CD4-positive, alpha-beta T cell (primary cell): ENCODE measurements at regions not wholly inside any gene's neighbourhood (a gene's known extent, or its start where the extent isn't known, plus 50 kb on each side); places are given as distances from the start of the nearest gene placed in this dataset.

Source experiments
- ATAC-seq: fragments of 200-7000 bp; cut with Tn5 transposase; one replicate; pipeline ENCODE4 v1.10.0; 2022; ENCODE audit warnings: mild to moderate bottlenecking; ENCODE audit not compliant: poor library complexity
- CTCF ChIA-PET: fragments of 350-600 bp; sonication (Branson Sonifier 250); formaldehyde crosslinking; loops from one replicate; lab custom pipeline; 2021; ENCODE audit warnings: antibody characterized with exemption, inconsistent platforms; lab: Charles Lee
- POLR2A ChIA-PET: fragments of 350-600 bp; sonication (Branson Sonifier 250); formaldehyde crosslinking; loops from one replicate; lab custom pipeline; 2021; ENCODE audit warnings: antibody characterized with exemption, inconsistent platforms; lab: Charles Lee
- DNase-seq, 14 experiments: peaks; one replicate each; pipeline ENCODE4 v3.0.0-alpha.2; 2013 to 2020; ENCODE audit warnings: mixed read lengths in 2 of 14
- H3K27ac ChIP-seq, 2 donors: one replicate each; pipeline versions ENCODE4 v1.5.1 to v1.7.0; 2013; ENCODE audit warnings: low read length in 2 of 2, low read depth in 1 of 2, mild to moderate bottlenecking in 1 of 2
- H3K27me3 ChIP-seq, 2 experiments: 1 replicate in 1 of 2; 2 replicates in 1 of 2; pipeline versions ENCODE4 v1.6.1 to v1.7.0; 2013; ENCODE audit warnings: low read length in 2 of 2, control low read depth in 1 of 2, mild to moderate bottlenecking in 1 of 2, moderate library complexity in 1 of 2; ENCODE audit not compliant: insufficient read depth in 2 of 2, control insufficient read depth in 1 of 2
- H3K36me3 ChIP-seq: one replicate; pipeline ENCODE4 v1.6.1; 2013; ENCODE audit warnings: low read length, control low read depth; ENCODE audit not compliant: insufficient read depth
- H3K4me1 ChIP-seq: one replicate; pipeline ENCODE4 v1.6.1; 2013; ENCODE audit warnings: low read length, control low read depth; ENCODE audit not compliant: insufficient read depth
- H3K4me3 ChIP-seq: one replicate; pipeline ENCODE4 v1.5.1; 2013; ENCODE audit warnings: mild to moderate bottlenecking, low read length, moderate library complexity
- H3K9me3 ChIP-seq, 2 experiments: 1 replicate in 1 of 2; 2 replicates in 1 of 2; pipeline versions ENCODE4 v1.6.1 to v1.7.0; 2013; ENCODE audit warnings: low read length in 2 of 2, mild to moderate bottlenecking in 2 of 2, control low read depth in 1 of 2, moderate library complexity in 1 of 2; ENCODE audit not compliant: control insufficient read depth in 1 of 2, insufficient read depth in 1 of 2
- H3K27ac Mint-ChIP-seq: one replicate; pipeline ENCODE4 v1.8.0; 2020; ENCODE audit warnings: mixed read lengths
- H3K27me3 Mint-ChIP-seq: one replicate; pipeline ENCODE4 v1.8.0; 2021; ENCODE audit warnings: mixed read lengths
- H3K36me3 Mint-ChIP-seq: one replicate; pipeline ENCODE4 v1.8.0; 2021; ENCODE audit warnings: low read depth, mixed read lengths
- H3K4me1 Mint-ChIP-seq: one replicate; pipeline ENCODE4 v1.8.0; 2021; ENCODE audit warnings: low read depth, mixed read lengths
- H3K4me3 Mint-ChIP-seq: one replicate; pipeline ENCODE4 v1.8.0; 2020; ENCODE audit warnings: mild to moderate bottlenecking, mixed read lengths
- H3K9me3 Mint-ChIP-seq: one replicate; pipeline ENCODE4 v1.8.0; 2020; ENCODE audit warnings: mixed read lengths
- CTCF ChIP-seq: fragments of 200-600 bp; IDR thresholded peaks from one replicate; pipeline ENCODE4 v1.8.0; 2022; ENCODE audit warnings: antibody characterized with exemption, mild to moderate bottlenecking
- intact Hi-C, 2 experiments: fragments of 100-400 bp; cut with DNase I in 1 of 2; cut with micrococcal nuclease in 1 of 2; formaldehyde crosslinking; loops; one replicate each; pipeline versions ENCODE4 v1.15.1 to v1.9.0; 2023 to 2025; cut with DNase I, micrococcal nuclease

GRCh38 chr2:175253871-175254270, 72.4 kb upstream of the ATP5MC3 start:
- H3K4me1 Mint-ChIP-seq, result no peaks in the 10 kb centered on the region
- intact Hi-C loops, result loop anchor here in 1 of 2 experiments (5.0 kb wide), 1 partner anchor 843 kb away; the partner anchor contains the start of gene HOXD12
- Histone ChIP-seq H3K4me1 (no peaks in the 10 kb centered on the region), H3K9me3 (peaks cover 0 to 3% of the 10 kb centered on the region in 2 experiments), H3K36me3 (no peaks in the 10 kb centered on the region), H3K27me3 (peaks cover 4 to 19% of the 10 kb centered on the region in 2 experiments), H3K4me3 (no peak overlapping the region), H3K27ac (no peak overlapping the region)
- H3K27ac Mint-ChIP-seq, result no peak overlapping the region
- no peak for DNase-seq
- no peak for ATAC-seq
- POLR2A ChIA-PET, result no interaction called here
- peaks cover 2% of the 10 kb centered on the region for H3K9me3 Mint-ChIP-seq
- H3K27me3 Mint-ChIP-seq, result peaks cover 60% of the 10 kb centered on the region
- CTCF ChIA-PET, result no interaction called here
- H3K4me3 Mint-ChIP-seq, result no peak overlapping the region
- no peak for TF ChIP-seq CTCF
- H3K36me3 Mint-ChIP-seq, result no peaks in the 10 kb centered on the region

GRCh38 chr2:175251425-175252041, 70.0 kb upstream of the ATP5MC3 start:
- Mint-ChIP-seq H3K4me1 (no peaks in the 10 kb centered on the region), H3K4me3 (no peak overlapping the region), H3K27ac (no peak overlapping the region), H3K36me3 (no peaks in the 10 kb centered on the region), H3K27me3 (peaks cover 60% of the 10 kb centered on the region), H3K9me3 (peaks cover 2% of the 10 kb centered on the region)
- Histone ChIP-seq H3K9me3 (no peaks in the 10 kb centered on the region), H3K4me1 (no peaks in the 10 kb centered on the region), H3K36me3 (no peaks in the 10 kb centered on the region), H3K27me3 (peaks cover 2 to 14% of the 10 kb centered on the region in 2 experiments), H3K27ac (no peak overlapping the region), H3K4me3 (no peak overlapping the region)
- ChIA-PET CTCF (interaction anchor here (1.4 to 1.5 kb wide), 2 partner anchors 10 to 845 kb away, joined by 3 to 11 read pairs; no protein-coding TSS in a partner anchor), POLR2A (interaction anchor here (0.6 kb wide), 1 partner anchor 114 kb away, joined by 3 read pairs; no protein-coding TSS in a partner anchor)
- ATAC-seq (no peak), DNase-seq (peak in 4 of 14 experiments; percentile 5 to 47 (median 31))
- TF ChIP-seq CTCF, result peak; percentile 73
- intact Hi-C loops, result loop anchor here (2.0 to 5.0 kb wide), 2 partner anchors 845 to 846 kb away; partner anchors contain the start of gene HOXD12 (in 1 of the 2)

GRCh38 chr2:175247159-175247558, 65.6 kb upstream of the ATP5MC3 start:
- Histone ChIP-seq H3K4me1 (no peaks in the 10 kb centered on the region), H3K36me3 (no peaks in the 10 kb centered on the region), H3K27me3 (peaks cover 3 to 7% of the 10 kb centered on the region in 2 experiments), H3K4me3 (no peak overlapping the region), H3K27ac (no peak overlapping the region), H3K9me3 (no peaks in the 10 kb centered on the region)
- Mint-ChIP-seq H3K4me1 (no peaks in the 10 kb centered on the region), H3K27me3 (peaks cover 36% of the 10 kb centered on the region), H3K9me3 (no peaks in the 10 kb centered on the region), H3K4me3 (no peak overlapping the region), H3K36me3 (no peaks in the 10 kb centered on the region), H3K27ac (no peak overlapping the region)
- CTCF ChIA-PET, result no interaction called here
- ATAC-seq, result no peak
- POLR2A ChIA-PET, result no interaction called here
- no peak for TF ChIP-seq CTCF
- DNase-seq, result no peak
- intact Hi-C loops, result no loop called here
